ENCODE measurements at regions not wholly inside any gene's neighbourhood (a gene's known extent, or its start where the extent isn't known, plus 50 kb on each side); places are given as distances from the start of the nearest gene placed in this dataset.

DNA sequence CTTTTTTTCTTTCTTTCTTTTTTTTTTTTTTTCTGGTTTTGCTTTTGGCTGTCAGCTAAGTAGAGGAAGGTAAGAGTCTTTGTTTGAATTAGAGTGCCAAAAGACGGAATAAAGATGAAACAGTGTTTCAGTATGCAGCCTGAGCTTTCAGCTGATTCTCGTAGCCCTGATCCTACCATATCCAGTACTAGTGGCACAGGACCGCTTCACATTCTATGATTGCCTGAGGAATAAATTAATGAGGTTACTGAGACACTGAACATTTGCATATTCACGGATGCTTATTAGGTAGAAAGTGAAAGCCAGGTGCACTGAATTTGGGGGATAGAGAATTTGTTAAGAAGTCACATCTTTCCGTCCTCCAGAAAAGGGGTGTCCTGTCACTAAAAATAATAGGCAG, 421.5 kb upstream of the POU3F3 start:
- TF ChIP-seq POLR2AphosphoS5 (IDR thresholded peaks at IDR 0.05; ENCODE audit: low read depth, low read length) (no peak), FOSL1 (IDR thresholded peaks at IDR 0.05; ENCODE audit: low read depth) (no peak), CBX3 (IDR thresholded peaks at IDR 0.05; ENCODE audit: low read depth) (no peak), JUND (IDR thresholded peaks at IDR 0.05) (no peak)
- TF ChIP-seq, protein P1, sequence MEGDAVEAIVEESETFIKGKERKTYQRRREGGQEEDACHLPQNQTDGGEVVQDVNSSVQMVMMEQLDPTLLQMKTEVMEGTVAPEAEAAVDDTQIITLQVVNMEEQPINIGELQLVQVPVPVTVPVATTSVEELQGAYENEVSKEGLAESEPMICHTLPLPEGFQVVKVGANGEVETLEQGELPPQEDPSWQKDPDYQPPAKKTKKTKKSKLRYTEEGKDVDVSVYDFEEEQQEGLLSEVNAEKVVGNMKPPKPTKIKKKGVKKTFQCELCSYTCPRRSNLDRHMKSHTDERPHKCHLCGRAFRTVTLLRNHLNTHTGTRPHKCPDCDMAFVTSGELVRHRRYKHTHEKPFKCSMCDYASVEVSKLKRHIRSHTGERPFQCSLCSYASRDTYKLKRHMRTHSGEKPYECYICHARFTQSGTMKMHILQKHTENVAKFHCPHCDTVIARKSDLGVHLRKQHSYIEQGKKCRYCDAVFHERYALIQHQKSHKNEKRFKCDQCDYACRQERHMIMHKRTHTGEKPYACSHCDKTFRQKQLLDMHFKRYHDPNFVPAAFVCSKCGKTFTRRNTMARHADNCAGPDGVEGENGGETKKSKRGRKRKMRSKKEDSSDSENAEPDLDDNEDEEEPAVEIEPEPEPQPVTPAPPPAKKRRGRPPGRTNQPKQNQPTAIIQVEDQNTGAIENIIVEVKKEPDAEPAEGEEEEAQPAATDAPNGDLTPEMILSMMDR (IDR thresholded peaks at IDR 0.05 in 2 of 3, conservative IDR thresholded peaks at IDR 0.05 in 1 of 3; ENCODE audit: borderline replicate concordance in 1 of 3, insufficient read depth in 1 of 3, low read depth in 2 of 3, low read length in 2 of 3), result no peak
